Panc1 (cell line): ENCODE measurements at regions not wholly inside any gene's neighbourhood (a gene's known extent, or its start where the extent isn't known, plus 50 kb on each side); places are given as distances from the start of the nearest gene placed in this dataset.

Source experiments
- ATAC-seq: fragments of 200-7000 bp; cut with Tn5 transposase; 2 replicates; pipeline ENCODE4 v1.9.1; 2020; ENCODE audit warnings: mild to moderate bottlenecking, moderate library complexity
- BruUV-seq: library from RNA; stranded (reverse); fragments of 400-500 nt; replicated peaks from 2 replicates; lab custom pipeline; 2021; lab: Mats Ljungman, UMichigan
- CTCF ChIA-PET: fragments of 300-600 bp; sonication (Branson Sonifier 250); formaldehyde crosslinking; loops from one replicate; lab custom pipeline; 2022; ENCODE audit warnings: antibody characterized with exemption; lab: Charles Lee
- POLR2A ChIA-PET: fragments of 300-600 bp; sonication (Branson Sonifier 250); formaldehyde crosslinking; loops from one replicate; lab custom pipeline; 2022; ENCODE audit warnings: antibody characterized with exemption; lab: Charles Lee
- DNase-seq: peaks from one replicate; pipeline ENCODE4 v3.0.0-alpha.2; 2010; ENCODE audit warnings: low read depth, low spot score
- H3K27ac ChIP-seq: 2 replicates; pipeline ENCODE4 v1.5.1; 2011; ENCODE audit warnings: mild to moderate bottlenecking, low read length, inconsistent platforms
- H3K27me3 ChIP-seq: fragments of 200-500 bp; sonication (Bioruptor generic); 2 replicates; pipeline ENCODE4 v1.6.0; 2014; ENCODE audit warnings: low read length, inconsistent platforms; ENCODE audit not compliant: control insufficient read depth, insufficient read depth
- H3K36me3 ChIP-seq: fragments of 200-500 bp; sonication (Bioruptor generic); 2 replicates; pipeline ENCODE4 v1.5.1; 2014; ENCODE audit warnings: inconsistent platforms, mild to moderate bottlenecking, low read length, moderate library complexity; ENCODE audit not compliant: control insufficient read depth, insufficient read depth
- H3K4me1 ChIP-seq: 2 replicates; pipeline ENCODE4 v1.5.1; 2011; ENCODE audit warnings: inconsistent platforms, mild to moderate bottlenecking, low read length, moderate library complexity; ENCODE audit not compliant: control insufficient read depth, insufficient read depth
- H3K4me3 ChIP-seq, 2 experiments: 2 replicates each; pipeline ENCODE4 v1.5.1; 2011 to 2012; ENCODE audit warnings: low read depth in 2 of 2, low read length in 2 of 2, mild to moderate bottlenecking in 2 of 2, inconsistent platforms in 1 of 2, moderate library complexity in 1 of 2
- H3K9me3 ChIP-seq: fragments of 200-500 bp; sonication (Bioruptor generic); 2 replicates; pipeline ENCODE4 v1.5.1; 2014; ENCODE audit warnings: low read depth, mild to moderate bottlenecking, inconsistent platforms, low read length, moderate library complexity; ENCODE audit not compliant: control insufficient read depth, insufficient read depth
- POLR2AphosphoS5 ChIP-seq: IDR thresholded peaks from 2 replicates; pipeline ENCODE4 v1.6.1; 2012; ENCODE audit warnings: mild to moderate bottlenecking, low read depth, low read length, moderate library complexity
- SIN3A ChIP-seq: IDR thresholded peaks from 2 replicates; pipeline ENCODE4 v1.6.1; 2012; ENCODE audit warnings: low read depth, mild to moderate bottlenecking, low read length, moderate library complexity, borderline replicate concordance; ENCODE audit not compliant: insufficient read depth
- in situ Hi-C: cut with HindIII; loops from 2 replicates; pipeline ENCODE4 v1.10.0; 2016; ENCODE audit warnings: low sequenced_read_pairs, low pct_unique_long_range_greater_than_20kb
- intact Hi-C: fragments of 100-400 bp; cut with micrococcal nuclease; formaldehyde crosslinking; loops from one replicate; pipeline ENCODE4 v1.10.0; 2022; ENCODE audit not compliant: unreplicated experiment
- TF ChIP-seq, protein P1 (sequence below): fragments of 450-650 bp; IDR thresholded peaks from 2 replicates; pipeline ENCODE4 v1.5.1; 2017; ENCODE audit warnings: mild to moderate bottlenecking
- TF ChIP-seq, protein P2 (sequence below), 2 experiments: IDR thresholded peaks; 2 replicates each; pipeline ENCODE4 v1.6.1; 2011 to 2012; ENCODE audit warnings: low read depth in 2 of 2, control low read depth in 1 of 2, low read length in 1 of 2, mild to moderate bottlenecking in 1 of 2, moderate library complexity in 1 of 2; ENCODE audit not compliant: insufficient read depth in 1 of 2

DNA sequence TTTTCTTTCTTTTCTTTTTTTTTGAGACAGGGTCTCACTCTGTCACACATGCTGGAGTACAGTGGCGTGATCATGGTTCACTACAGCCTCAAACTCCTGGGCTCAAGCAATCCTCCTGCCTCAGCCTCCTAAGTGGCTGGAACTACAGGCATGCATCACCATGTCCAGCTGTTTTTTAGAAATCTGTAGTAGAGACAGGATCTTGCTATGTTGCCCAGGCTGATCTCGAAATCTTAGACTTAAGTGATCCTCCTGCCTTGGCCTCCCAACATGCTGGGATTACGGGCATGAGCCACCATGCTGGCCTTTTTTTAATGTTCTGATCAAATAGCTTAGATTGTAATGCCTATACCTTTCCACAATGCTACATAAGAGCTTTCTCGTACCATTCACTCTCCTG lies 107.0 kb upstream of the KCTD7 start:
- Histone ChIP-seq H3K4me3 (no peak overlapping the region), H3K4me1 (no peaks in the 10 kb centered on the region), H3K27me3 (no peaks in the 10 kb centered on the region), H3K27ac (no peak overlapping the region), H3K9me3 (no peaks in the 10 kb centered on the region), H3K36me3 (no peaks in the 10 kb centered on the region)
- ChIA-PET CTCF (interaction anchor here (0.6 kb wide), 1 partner anchor 102 kb away, joined by 8 read pairs; no protein-coding TSS in a partner anchor), POLR2A (no interaction called here)
- DNase-seq = no peak
- BruUV-seq = no TSS peak
- in situ Hi-C loops (no loop called here), intact Hi-C loops (no loop called here)
- TF ChIP-seq, protein P1, sequence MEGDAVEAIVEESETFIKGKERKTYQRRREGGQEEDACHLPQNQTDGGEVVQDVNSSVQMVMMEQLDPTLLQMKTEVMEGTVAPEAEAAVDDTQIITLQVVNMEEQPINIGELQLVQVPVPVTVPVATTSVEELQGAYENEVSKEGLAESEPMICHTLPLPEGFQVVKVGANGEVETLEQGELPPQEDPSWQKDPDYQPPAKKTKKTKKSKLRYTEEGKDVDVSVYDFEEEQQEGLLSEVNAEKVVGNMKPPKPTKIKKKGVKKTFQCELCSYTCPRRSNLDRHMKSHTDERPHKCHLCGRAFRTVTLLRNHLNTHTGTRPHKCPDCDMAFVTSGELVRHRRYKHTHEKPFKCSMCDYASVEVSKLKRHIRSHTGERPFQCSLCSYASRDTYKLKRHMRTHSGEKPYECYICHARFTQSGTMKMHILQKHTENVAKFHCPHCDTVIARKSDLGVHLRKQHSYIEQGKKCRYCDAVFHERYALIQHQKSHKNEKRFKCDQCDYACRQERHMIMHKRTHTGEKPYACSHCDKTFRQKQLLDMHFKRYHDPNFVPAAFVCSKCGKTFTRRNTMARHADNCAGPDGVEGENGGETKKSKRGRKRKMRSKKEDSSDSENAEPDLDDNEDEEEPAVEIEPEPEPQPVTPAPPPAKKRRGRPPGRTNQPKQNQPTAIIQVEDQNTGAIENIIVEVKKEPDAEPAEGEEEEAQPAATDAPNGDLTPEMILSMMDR = no peak
- ATAC-seq = no peak

DNA sequence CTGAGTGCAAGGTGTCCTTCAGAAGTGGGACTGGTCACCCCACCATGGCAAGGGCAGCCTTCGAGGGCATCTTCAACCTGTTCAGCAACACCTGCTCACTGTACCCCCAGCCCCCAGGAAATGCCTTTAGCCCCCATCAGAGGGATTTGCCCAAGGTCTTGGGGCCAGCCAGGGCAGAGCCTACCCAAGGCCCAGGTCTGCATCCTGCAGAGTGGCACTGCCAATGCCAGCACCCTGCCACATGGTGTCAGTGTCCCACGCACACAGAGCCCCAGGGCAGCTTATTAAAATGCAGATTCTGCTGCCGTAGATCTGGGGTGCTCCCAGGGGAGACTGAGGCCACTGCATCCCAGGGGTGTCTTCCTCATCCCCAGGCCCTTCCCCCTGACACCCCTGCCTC lies 106.2 kb upstream of the KCTD7 start:
- DNase-seq = no peak
- CTCF ChIA-PET = no interaction called here

DNA sequence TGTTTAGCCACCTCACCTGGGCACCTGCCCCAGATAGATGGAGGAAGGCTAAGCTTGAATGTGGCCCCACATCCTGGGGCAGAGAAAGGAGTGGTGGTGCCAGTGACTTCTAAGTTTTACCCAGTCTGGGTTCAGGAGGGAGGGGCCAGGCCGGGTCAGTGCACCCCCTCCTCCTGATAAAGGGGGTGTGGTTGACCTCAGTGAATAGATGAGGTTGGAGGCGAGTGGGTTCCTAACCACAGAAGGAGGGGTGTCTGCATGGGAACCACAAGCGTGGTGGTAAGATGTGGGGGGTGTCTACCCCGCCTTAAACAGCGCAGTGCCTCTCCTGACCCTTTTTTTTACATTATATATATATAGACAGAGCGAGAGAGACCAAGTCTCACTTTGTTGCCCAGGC lies 105.3 kb upstream of the KCTD7 start:
- Histone ChIP-seq H3K36me3 (no peaks in the 10 kb centered on the region), H3K27ac (no peak overlapping the region), H3K4me1 (no peaks in the 10 kb centered on the region), H3K9me3 (no peaks in the 10 kb centered on the region), H3K4me3 (no peak overlapping the region), H3K27me3 (no peaks in the 10 kb centered on the region)
- in situ Hi-C loops = no loop called here
- ATAC-seq (no peak), DNase-seq (no peak)
- ChIA-PET CTCF (no interaction called here), POLR2A (interaction anchor here (0.6 kb wide), 1 partner anchor 150 kb away, joined by 5 read pairs; no protein-coding TSS in a partner anchor)
- no TSS peak for BruUV-seq
- intact Hi-C loops = no loop called here
- TF ChIP-seq, protein P2, sequence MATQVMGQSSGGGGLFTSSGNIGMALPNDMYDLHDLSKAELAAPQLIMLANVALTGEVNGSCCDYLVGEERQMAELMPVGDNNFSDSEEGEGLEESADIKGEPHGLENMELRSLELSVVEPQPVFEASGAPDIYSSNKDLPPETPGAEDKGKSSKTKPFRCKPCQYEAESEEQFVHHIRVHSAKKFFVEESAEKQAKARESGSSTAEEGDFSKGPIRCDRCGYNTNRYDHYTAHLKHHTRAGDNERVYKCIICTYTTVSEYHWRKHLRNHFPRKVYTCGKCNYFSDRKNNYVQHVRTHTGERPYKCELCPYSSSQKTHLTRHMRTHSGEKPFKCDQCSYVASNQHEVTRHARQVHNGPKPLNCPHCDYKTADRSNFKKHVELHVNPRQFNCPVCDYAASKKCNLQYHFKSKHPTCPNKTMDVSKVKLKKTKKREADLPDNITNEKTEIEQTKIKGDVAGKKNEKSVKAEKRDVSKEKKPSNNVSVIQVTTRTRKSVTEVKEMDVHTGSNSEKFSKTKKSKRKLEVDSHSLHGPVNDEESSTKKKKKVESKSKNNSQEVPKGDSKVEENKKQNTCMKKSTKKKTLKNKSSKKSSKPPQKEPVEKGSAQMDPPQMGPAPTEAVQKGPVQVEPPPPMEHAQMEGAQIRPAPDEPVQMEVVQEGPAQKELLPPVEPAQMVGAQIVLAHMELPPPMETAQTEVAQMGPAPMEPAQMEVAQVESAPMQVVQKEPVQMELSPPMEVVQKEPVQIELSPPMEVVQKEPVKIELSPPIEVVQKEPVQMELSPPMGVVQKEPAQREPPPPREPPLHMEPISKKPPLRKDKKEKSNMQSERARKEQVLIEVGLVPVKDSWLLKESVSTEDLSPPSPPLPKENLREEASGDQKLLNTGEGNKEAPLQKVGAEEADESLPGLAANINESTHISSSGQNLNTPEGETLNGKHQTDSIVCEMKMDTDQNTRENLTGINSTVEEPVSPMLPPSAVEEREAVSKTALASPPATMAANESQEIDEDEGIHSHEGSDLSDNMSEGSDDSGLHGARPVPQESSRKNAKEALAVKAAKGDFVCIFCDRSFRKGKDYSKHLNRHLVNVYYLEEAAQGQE (IDR thresholded peaks at IDR 0.05; ENCODE audit: insufficient read depth in 1 of 2, low read depth in 2 of 2, low read length in 1 of 2) = no peak
- peak; percentile 23; the same call in 1 of the 2 replicates for TF ChIP-seq POLR2AphosphoS5

More for the DNA sequence above, 106.2 kb upstream of the KCTD7 start:
- no TSS peak for BruUV-seq
- Histone ChIP-seq H3K27ac (no peak overlapping the region), H3K4me1 (no peaks in the 10 kb centered on the region), H3K27me3 (no peaks in the 10 kb centered on the region), H3K9me3 (no peaks in the 10 kb centered on the region), H3K36me3 (no peaks in the 10 kb centered on the region), H3K4me3 (no peak overlapping the region)
- POLR2A ChIA-PET = no interaction called here
- ATAC-seq = peak; percentile 81
- intact Hi-C loops (no loop called here), in situ Hi-C loops (no loop called here)
- no peak for TF ChIP-seq SIN3A
- TF ChIP-seq, protein P2 (IDR thresholded peaks at IDR 0.05; ENCODE audit: insufficient read depth in 1 of 2, low read depth in 2 of 2, low read length in 1 of 2) = no peak
- peak; percentile 26; the same call in 1 of the 2 replicates for TF ChIP-seq POLR2AphosphoS5
